ENCODE measurements at regions not wholly inside any gene's neighbourhood (a gene's known extent, or its start where the extent isn't known, plus 50 kb on each side); places are given as distances from the start of the nearest gene placed in this dataset.

DNA sequence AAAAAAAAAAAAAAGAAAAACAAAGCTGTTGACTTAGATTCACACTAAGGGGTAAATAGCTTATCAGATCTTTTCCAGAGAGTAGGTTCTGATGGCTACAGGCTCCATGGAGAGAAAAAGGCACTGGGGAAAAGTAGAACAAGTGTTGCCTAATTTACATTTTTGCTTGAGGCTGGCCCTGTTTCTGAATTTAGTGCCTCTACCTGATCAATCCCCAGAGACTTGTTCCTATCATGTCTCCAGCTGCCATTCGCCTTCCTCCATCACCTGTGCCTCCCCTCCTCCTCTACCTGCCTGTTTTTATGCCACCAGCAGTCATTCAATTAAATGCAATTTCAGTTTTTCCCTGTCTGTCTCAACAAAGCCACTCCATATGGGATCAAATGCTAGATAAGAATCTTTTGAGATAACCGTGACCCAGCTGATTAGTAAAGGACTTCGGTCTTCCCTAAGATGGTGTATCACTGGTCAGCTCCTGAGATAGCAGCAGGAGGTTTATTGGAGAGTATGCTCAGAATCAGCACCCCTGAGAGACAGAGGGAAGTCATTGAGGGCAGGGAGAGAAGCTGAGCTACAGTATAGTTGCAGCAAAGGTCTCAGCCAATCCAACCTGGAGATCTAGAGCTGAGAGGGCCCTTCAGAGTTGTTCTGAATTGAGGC lies 88.1 kb upstream of the GADL1 start:
- Histone ChIP-seq H3K4ac (ENCODE audit: low read depth, low read length) (no peak overlapping the region), H2AK5ac (ENCODE audit: insufficient read length, low read length) (no peak overlapping the region), H3K23me2 (ENCODE audit: insufficient read length, low read depth, low read length, poor library complexity, severe bottlenecking) (no peaks in the 10 kb centered on the region), H3K79me2 (ENCODE audit: insufficient read depth, low read length) (no peaks in the 10 kb centered on the region), H3K14ac (ENCODE audit: insufficient read depth, low read length) (no peak overlapping the region), H2BK12ac (ENCODE audit: insufficient read length, low read depth, low read length) (no peak overlapping the region), H4K91ac (ENCODE audit: insufficient read length, low read depth, low read length) (no peak overlapping the region), H3K27me3 (ENCODE audit: insufficient read depth, low read length) (no peaks in the 10 kb centered on the region), H3T11ph (ENCODE audit: low read length) (no peak overlapping the region), H3K79me1 (ENCODE audit: insufficient read depth, low read depth, low read length, poor library complexity, severe bottlenecking) (no peaks in the 10 kb centered on the region), H3K9ac (ENCODE audit: extremely low read depth, insufficient read length, low read length) (no peak overlapping the region), H2AFZ (ENCODE audit: low read length) (no peak overlapping the region), H3K4me1 (ENCODE audit: insufficient read depth, low read length) (no peaks in the 10 kb centered on the region), H2BK15ac (ENCODE audit: low read depth, low read length) (no peak overlapping the region), H3K23ac (ENCODE audit: insufficient read length, low read depth, low read length) (no peak overlapping the region), H2BK20ac (ENCODE audit: low read depth, low read length, poor library complexity, severe bottlenecking) (no peak overlapping the region), H3K18ac (ENCODE audit: insufficient read length, low read depth, low read length) (no peak overlapping the region), H3K9me3 (ENCODE audit: control insufficient read depth, low read depth, low read length) (no peaks in the 10 kb centered on the region), H4K5ac (ENCODE audit: insufficient read length, low read depth, low read length) (no peak overlapping the region), H3K27ac (ENCODE audit: insufficient read length, low read depth, low read length) (no peak overlapping the region), H3K4me2 (ENCODE audit: insufficient read depth, insufficient read length, low read length) (no peak overlapping the region), H2BK5ac (ENCODE audit: insufficient read length, low read length) (no peak overlapping the region), H4K20me1 (ENCODE audit: control insufficient read depth, insufficient read depth, insufficient read length) (no peaks in the 10 kb centered on the region), H3K56ac (ENCODE audit: insufficient read length, low read depth, low read length) (no peak overlapping the region), H2BK120ac (ENCODE audit: low read depth, low read length, poor library complexity, severe bottlenecking) (no peak overlapping the region), H4K8ac (replicated peaks; ENCODE audit: insufficient read length, low read depth, low read length) (no peak overlapping the region)
- no peaks in the 10 kb centered on the region for H3K9me3 Mint-ChIP-seq
- TF ChIP-seq, protein P1, sequence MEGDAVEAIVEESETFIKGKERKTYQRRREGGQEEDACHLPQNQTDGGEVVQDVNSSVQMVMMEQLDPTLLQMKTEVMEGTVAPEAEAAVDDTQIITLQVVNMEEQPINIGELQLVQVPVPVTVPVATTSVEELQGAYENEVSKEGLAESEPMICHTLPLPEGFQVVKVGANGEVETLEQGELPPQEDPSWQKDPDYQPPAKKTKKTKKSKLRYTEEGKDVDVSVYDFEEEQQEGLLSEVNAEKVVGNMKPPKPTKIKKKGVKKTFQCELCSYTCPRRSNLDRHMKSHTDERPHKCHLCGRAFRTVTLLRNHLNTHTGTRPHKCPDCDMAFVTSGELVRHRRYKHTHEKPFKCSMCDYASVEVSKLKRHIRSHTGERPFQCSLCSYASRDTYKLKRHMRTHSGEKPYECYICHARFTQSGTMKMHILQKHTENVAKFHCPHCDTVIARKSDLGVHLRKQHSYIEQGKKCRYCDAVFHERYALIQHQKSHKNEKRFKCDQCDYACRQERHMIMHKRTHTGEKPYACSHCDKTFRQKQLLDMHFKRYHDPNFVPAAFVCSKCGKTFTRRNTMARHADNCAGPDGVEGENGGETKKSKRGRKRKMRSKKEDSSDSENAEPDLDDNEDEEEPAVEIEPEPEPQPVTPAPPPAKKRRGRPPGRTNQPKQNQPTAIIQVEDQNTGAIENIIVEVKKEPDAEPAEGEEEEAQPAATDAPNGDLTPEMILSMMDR (conservative IDR thresholded peaks at IDR 0.05) = no peak
- H3K4me3 Mint-ChIP-seq = no peak overlapping the region
- no peaks in the 10 kb centered on the region for H3K27me3 Mint-ChIP-seq (ENCODE audit: low read depth)
- peak overlapping the region in 1 of 3 experiments; percentile 36; a peak in 2 of 7 replicates for H3K27ac Mint-ChIP-seq
- no CpG with 5 or more reads among the region's 3 CpGs for WGBS (ENCODE audit: extremely low coverage, insufficient read length, low lambda C conversion rate)
- H3K36me3 Mint-ChIP-seq (ENCODE audit: insufficient read depth in 1 of 3, low read depth in 3 of 3) = no peaks in the 10 kb centered on the region
- peaks cover 5 to 8% of the 10 kb centered on the region in 2 experiments for H3K4me1 Mint-ChIP-seq
- no peak for DNase-seq
